ENCODE measurements at regions not wholly inside any gene's neighbourhood (a gene's known extent, or its start where the extent isn't known, plus 50 kb on each side); places are given as distances from the start of the nearest gene placed in this dataset.

- Histone ChIP-seq H4K8ac (ENCODE audit: extremely low read depth, insufficient read depth, low read length) (no peak overlapping the region), H3K79me2 (ENCODE audit: control insufficient read depth in 1 of 2, insufficient read depth in 2 of 2, low read length in 2 of 2) (no peaks in the 10 kb centered on the region), H2AFZ (ENCODE audit: low read length) (no peak overlapping the region), H2AK5ac (ENCODE audit: low read depth, low read length) (no peak overlapping the region), H2BK5ac (ENCODE audit: low read depth, low read length) (no peak overlapping the region), H4K20me1 (replicated peaks in 1 of 2; ENCODE audit: control insufficient read depth in 1 of 2, insufficient read depth in 2 of 2, low read length in 2 of 2) (no peaks in the 10 kb centered on the region), H2BK12ac (ENCODE audit: low read depth, low read length) (no peak overlapping the region), H3K36me3 (ENCODE audit: control insufficient read depth in 2 of 4, insufficient read depth in 4 of 4, low read length in 3 of 4) (no peaks in the 10 kb centered on the region), H3K27me3 (replicated peaks in 1 of 4; ENCODE audit: control insufficient read depth in 3 of 4, extremely low read depth in 1 of 4, insufficient read depth in 3 of 4, low read length in 3 of 4) (no peaks in the 10 kb centered on the region), H3K4me3 (ENCODE audit: extremely low read depth in 1 of 4, insufficient read depth in 2 of 4, low read depth in 3 of 4, low read length in 4 of 4) (no peak overlapping the region), H3K4me1 (replicated peaks in 1 of 4; ENCODE audit: control insufficient read depth in 3 of 4, insufficient read depth in 4 of 4, low read length in 3 of 4) (no peaks in the 10 kb centered on the region), H3K9ac (replicated peaks in 1 of 4; ENCODE audit: extremely low read depth in 1 of 4, low read depth in 3 of 4, low read length in 3 of 4) (no peak overlapping the region), H3K23me2 (ENCODE audit: low read depth, low read length) (no peaks in the 10 kb centered on the region), H3K27ac (ENCODE audit: low read depth, low read length) (no peak overlapping the region), H3K23ac (ENCODE audit: insufficient read length) (no peak overlapping the region), H3K14ac (ENCODE audit: insufficient read length) (no peak overlapping the region), H4K91ac (replicated peaks; ENCODE audit: insufficient read length, low read length) (no peak overlapping the region), H3K9me3 (ENCODE audit: insufficient read depth in 2 of 2, low read depth in 1 of 2, low read length in 1 of 2) (no peaks in the 10 kb centered on the region), H3K4me2 (ENCODE audit: insufficient read depth in 1 of 2, low read depth in 2 of 2, low read length in 2 of 2) (no peak overlapping the region), H3K79me1 (ENCODE audit: low read depth, low read length) (no peaks in the 10 kb centered on the region), H3K56ac (replicated peaks; ENCODE audit: insufficient read length, low read depth, low read length) (no peak overlapping the region), H4K5ac (ENCODE audit: insufficient read length, low read depth, low read length) (no peak overlapping the region), H2BK15ac (ENCODE audit: low read length) (no peak overlapping the region), H2BK20ac (ENCODE audit: low read length) (no peak overlapping the region), H2BK120ac (replicated peaks; ENCODE audit: low read depth, low read length) (no peak overlapping the region), H3K18ac (ENCODE audit: extremely low read depth, low read length) (no peak overlapping the region), H3K4ac (replicated peaks; ENCODE audit: insufficient read length, low read depth, low read length) (no peak overlapping the region)
- FAIRE-seq (no peak), DNase-seq (ENCODE audit: low read depth in 1 of 2, low spot score in 2 of 2) (no peak)
- ChIA-PET CTCF (ENCODE audit: partially characterized antibody) (interaction anchor here (1.0 kb wide), 1 partner anchor 712 kb away, joined by 3 read pairs; no protein-coding TSS in a partner anchor), POLR2A (ENCODE audit: partially characterized antibody) (no interaction called here)
- WGBS, 2 experiments (ENCODE audit: extremely low coverage in 1 of 2, insufficient coverage in 1 of 2, insufficient read length in 1 of 2, insufficient replicate concordance in 2 of 2, low coverage in 1 of 2, low lambda C conversion rate in 2 of 2, missing lambda C conversion rate in 1 of 2): 94% methylated on average over 4 of the region's 4 CpGs; no CpG with 5 or more reads in 1 of the 2 experiments
- TF ChIP-seq SIX5 (IDR thresholded peaks at IDR 0.05; ENCODE audit: low read depth, low read length): no peak
- TF ChIP-seq, protein P1, sequence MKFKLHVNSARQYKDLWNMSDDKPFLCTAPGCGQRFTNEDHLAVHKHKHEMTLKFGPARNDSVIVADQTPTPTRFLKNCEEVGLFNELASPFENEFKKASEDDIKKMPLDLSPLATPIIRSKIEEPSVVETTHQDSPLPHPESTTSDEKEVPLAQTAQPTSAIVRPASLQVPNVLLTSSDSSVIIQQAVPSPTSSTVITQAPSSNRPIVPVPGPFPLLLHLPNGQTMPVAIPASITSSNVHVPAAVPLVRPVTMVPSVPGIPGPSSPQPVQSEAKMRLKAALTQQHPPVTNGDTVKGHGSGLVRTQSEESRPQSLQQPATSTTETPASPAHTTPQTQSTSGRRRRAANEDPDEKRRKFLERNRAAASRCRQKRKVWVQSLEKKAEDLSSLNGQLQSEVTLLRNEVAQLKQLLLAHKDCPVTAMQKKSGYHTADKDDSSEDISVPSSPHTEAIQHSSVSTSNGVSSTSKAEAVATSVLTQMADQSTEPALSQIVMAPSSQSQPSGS (IDR thresholded peaks at IDR 0.05; ENCODE audit: low read length): no peak
- TF ChIP-seq YY1 (IDR thresholded peaks at IDR 0.05; ENCODE audit: low read depth, low read length): no peak
- no peak for TF ChIP-seq SP1 (IDR thresholded peaks at IDR 0.05; ENCODE audit: low read depth, low read length)
- no peak for TF ChIP-seq HDAC2 (IDR thresholded peaks at IDR 0.05; ENCODE audit: borderline replicate concordance in 1 of 2, low read depth in 2 of 2, low read length in 2 of 2)
- TF ChIP-seq SRF (IDR thresholded peaks at IDR 0.05; ENCODE audit: low read depth, low read length): no peak
- TF ChIP-seq JUND (IDR thresholded peaks at IDR 0.05; ENCODE audit: low read length): no peak
- TF ChIP-seq EZH2 (IDR thresholded peaks at IDR 0.05; ENCODE audit: low read depth, low read length, severe bottlenecking): no peak
- no peak for TF ChIP-seq SIRT6 (IDR thresholded peaks at IDR 0.05; ENCODE audit: low read length)
Measured at GRCh38 chr17:70321352-70321751, 152.0 kb downstream of the KCNJ2 start.
